ENCODE measurements at regions not wholly inside any gene's neighbourhood (a gene's known extent, or its start where the extent isn't known, plus 50 kb on each side); places are given as distances from the start of the nearest gene placed in this dataset.

GRCh38 chr5:154587123-154588026, 109.3 kb upstream of the HAND1 start:
- Histone ChIP-seq H3K36me3 (ENCODE audit: control insufficient read depth, low read depth, low read length) (no peaks in the 10 kb centered on the region), H3K27ac (ENCODE audit: low read length) (no peak overlapping the region), H3K4me3 (ENCODE audit: low read length) (no peak overlapping the region), H3K9me3 (ENCODE audit: control insufficient read depth, low read depth, low read length) (no peaks in the 10 kb centered on the region), H3K27me3 (ENCODE audit: control insufficient read depth, insufficient read depth, low read length) (no peaks in the 10 kb centered on the region), H3K4me1 (ENCODE audit: control insufficient read depth, low read depth, low read length) (no peaks in the 10 kb centered on the region), H3K9ac (ENCODE audit: low read length) (no peak overlapping the region)

- H3K4me1 ChIP-seq (ENCODE audit: control insufficient read depth, low read depth, low read length) = no peaks in the 10 kb centered on the region
- H3K4me3 ChIP-seq (ENCODE audit: low read length) = no peak overlapping the region
- no peak overlapping the region for H3K9ac ChIP-seq (ENCODE audit: low read length)
- no peaks in the 10 kb centered on the region for H3K9me3 ChIP-seq (ENCODE audit: control insufficient read depth, low read depth, low read length)
- no peaks in the 10 kb centered on the region for H3K27me3 ChIP-seq (ENCODE audit: control insufficient read depth, insufficient read depth, low read length)
- no peaks in the 10 kb centered on the region for H3K36me3 ChIP-seq (ENCODE audit: control insufficient read depth, low read depth, low read length)
- H3K27ac ChIP-seq (ENCODE audit: low read length) = no peak overlapping the region
These were observed 105.7 kb upstream of the HAND1 start for GRCh38 chr5:154583671-154584177.

GRCh38 chr5:154580422-154580821, 102.4 kb upstream of the HAND1 start:
- Histone ChIP-seq H3K36me3 (ENCODE audit: control insufficient read depth, low read depth, low read length) (no peaks in the 10 kb centered on the region), H3K9ac (ENCODE audit: low read length) (no peak overlapping the region), H3K27ac (ENCODE audit: low read length) (no peak overlapping the region), H3K4me1 (ENCODE audit: control insufficient read depth, low read depth, low read length) (no peaks in the 10 kb centered on the region), H3K4me3 (ENCODE audit: low read length) (no peak overlapping the region), H3K27me3 (ENCODE audit: control insufficient read depth, insufficient read depth, low read length) (no peaks in the 10 kb centered on the region), H3K9me3 (ENCODE audit: control insufficient read depth, low read depth, low read length) (no peaks in the 10 kb centered on the region)

- Histone ChIP-seq H3K27me3 (ENCODE audit: control insufficient read depth, insufficient read depth, low read length) (no peaks in the 10 kb centered on the region), H3K27ac (ENCODE audit: low read length) (no peak overlapping the region), H3K36me3 (ENCODE audit: control insufficient read depth, low read depth, low read length) (no peaks in the 10 kb centered on the region), H3K9ac (ENCODE audit: low read length) (no peak overlapping the region), H3K4me1 (ENCODE audit: control insufficient read depth, low read depth, low read length) (no peaks in the 10 kb centered on the region), H3K4me3 (ENCODE audit: low read length) (no peak overlapping the region), H3K9me3 (ENCODE audit: control insufficient read depth, low read depth, low read length) (no peaks in the 10 kb centered on the region)
These were observed 99.4 kb upstream of the HAND1 start for GRCh38 chr5:154577416-154577815.

GRCh38 chr5:154576429-154576806, 98.4 kb upstream of the HAND1 start:
- H3K36me3 ChIP-seq (ENCODE audit: control insufficient read depth, low read depth, low read length) = no peaks in the 10 kb centered on the region
- no peak overlapping the region for H3K27ac ChIP-seq (ENCODE audit: low read length)
- H3K9me3 ChIP-seq (ENCODE audit: control insufficient read depth, low read depth, low read length) = no peaks in the 10 kb centered on the region
- H3K9ac ChIP-seq (ENCODE audit: low read length) = no peak overlapping the region
- H3K4me1 ChIP-seq (ENCODE audit: control insufficient read depth, low read depth, low read length) = no peaks in the 10 kb centered on the region
- no peak overlapping the region for H3K4me3 ChIP-seq (ENCODE audit: low read length)
- no peaks in the 10 kb centered on the region for H3K27me3 ChIP-seq (ENCODE audit: control insufficient read depth, insufficient read depth, low read length)

GRCh38 chr5:154575546-154576428, 97.8 kb upstream of the HAND1 start:
- H3K36me3 ChIP-seq (ENCODE audit: control insufficient read depth, low read depth, low read length) = no peaks in the 10 kb centered on the region
- H3K27ac ChIP-seq (ENCODE audit: low read length) = no peak overlapping the region
- H3K9me3 ChIP-seq (ENCODE audit: control insufficient read depth, low read depth, low read length) = no peaks in the 10 kb centered on the region
- H3K9ac ChIP-seq (ENCODE audit: low read length) = no peak overlapping the region
- no peak overlapping the region for H3K4me3 ChIP-seq (ENCODE audit: low read length)
- no peaks in the 10 kb centered on the region for H3K4me1 ChIP-seq (ENCODE audit: control insufficient read depth, low read depth, low read length)
- no peaks in the 10 kb centered on the region for H3K27me3 ChIP-seq (ENCODE audit: control insufficient read depth, insufficient read depth, low read length)

GRCh38 chr5:154573011-154573410, 95.0 kb upstream of the HAND1 start:
- no peaks in the 10 kb centered on the region for H3K4me1 ChIP-seq (ENCODE audit: control insufficient read depth, low read depth, low read length)
- no peak overlapping the region for H3K9ac ChIP-seq (ENCODE audit: low read length)
- no peak overlapping the region for H3K27ac ChIP-seq (ENCODE audit: low read length)
- H3K4me3 ChIP-seq (ENCODE audit: low read length) = no peak overlapping the region
- no peaks in the 10 kb centered on the region for H3K27me3 ChIP-seq (ENCODE audit: control insufficient read depth, insufficient read depth, low read length)
- no peaks in the 10 kb centered on the region for H3K9me3 ChIP-seq (ENCODE audit: control insufficient read depth, low read depth, low read length)
- H3K36me3 ChIP-seq (ENCODE audit: control insufficient read depth, low read depth, low read length) = no peaks in the 10 kb centered on the region

- Histone ChIP-seq H3K9me3 (ENCODE audit: control insufficient read depth, low read depth, low read length) (no peaks in the 10 kb centered on the region), H3K27me3 (ENCODE audit: control insufficient read depth, insufficient read depth, low read length) (no peaks in the 10 kb centered on the region), H3K4me3 (ENCODE audit: low read length) (no peak overlapping the region), H3K27ac (ENCODE audit: low read length) (no peak overlapping the region), H3K9ac (ENCODE audit: low read length) (no peak overlapping the region), H3K4me1 (ENCODE audit: control insufficient read depth, low read depth, low read length) (no peaks in the 10 kb centered on the region), H3K36me3 (ENCODE audit: control insufficient read depth, low read depth, low read length) (no peaks in the 10 kb centered on the region)
These were observed 93.5 kb upstream of the HAND1 start for GRCh38 chr5:154571325-154572035.

- no peak overlapping the region for H3K27ac ChIP-seq (ENCODE audit: low read length)
- no peak overlapping the region for H3K4me3 ChIP-seq (ENCODE audit: low read length)
- H3K4me1 ChIP-seq (ENCODE audit: control insufficient read depth, low read depth, low read length) = no peaks in the 10 kb centered on the region
- no peak overlapping the region for H3K9ac ChIP-seq (ENCODE audit: low read length)
- H3K36me3 ChIP-seq (ENCODE audit: control insufficient read depth, low read depth, low read length) = no peaks in the 10 kb centered on the region
- H3K9me3 ChIP-seq (ENCODE audit: control insufficient read depth, low read depth, low read length) = no peaks in the 10 kb centered on the region
- H3K27me3 ChIP-seq (ENCODE audit: control insufficient read depth, insufficient read depth, low read length) = no peaks in the 10 kb centered on the region
These were observed 92.7 kb upstream of the HAND1 start for GRCh38 chr5:154570572-154571324.

GRCh38 chr5:154568589-154568988, 90.6 kb upstream of the HAND1 start:
- H3K9ac ChIP-seq (ENCODE audit: low read length) = no peak overlapping the region
- H3K36me3 ChIP-seq (ENCODE audit: control insufficient read depth, low read depth, low read length) = no peaks in the 10 kb centered on the region
- no peaks in the 10 kb centered on the region for H3K9me3 ChIP-seq (ENCODE audit: control insufficient read depth, low read depth, low read length)
- H3K4me1 ChIP-seq (ENCODE audit: control insufficient read depth, low read depth, low read length) = no peaks in the 10 kb centered on the region
- H3K4me3 ChIP-seq (ENCODE audit: low read length) = no peak overlapping the region
- H3K27ac ChIP-seq (ENCODE audit: low read length) = no peak overlapping the region
- no peaks in the 10 kb centered on the region for H3K27me3 ChIP-seq (ENCODE audit: control insufficient read depth, insufficient read depth, low read length)
